ENCODE measurements at regions not wholly inside any gene's neighbourhood (a gene's known extent, or its start where the extent isn't known, plus 50 kb on each side); places are given as distances from the start of the nearest gene placed in this dataset.

GRCh38 chr10:120285408-120285807 lies 171.6 kb upstream of the PLPP4 start:
- DNase-seq = no peak
- Mint-ChIP-seq H3K36me3 (no peaks in the 10 kb centered on the region), H3K27me3 (peaks cover 4 to 9% (median 4%) of the 10 kb centered on the region in 5 donors), H3K4me3 (no peak overlapping the region), H3K27ac (no peak overlapping the region), H3K9me3 (peaks cover 0 to 3% (median 0%) of the 10 kb centered on the region in 9 donors), H3K4me1 (peaks cover 0 to 1% (median 0%) of the 10 kb centered on the region in 4 donors)
- no peak for ATAC-seq
- POLR2A ChIA-PET = no interaction called here

- Mint-ChIP-seq H3K9me3 (peaks cover 0 to 1% (median 0%) of the 10 kb centered on the region in 9 donors), H3K27me3 (peaks cover 3 to 17% (median 8%) of the 10 kb centered on the region in 5 donors), H3K4me3 (no peak overlapping the region), H3K27ac (no peak overlapping the region), H3K36me3 (no peaks in the 10 kb centered on the region), H3K4me1 (peaks cover 0 to 1% (median 0%) of the 10 kb centered on the region in 4 donors)
- POLR2A ChIA-PET = no interaction called here
- no peak for DNase-seq
- no peak for ATAC-seq
These were observed 170.7 kb upstream of the PLPP4 start for GRCh38 chr10:120286280-120286679.

- peaks cover 1 to 23% (median 8%) of the 10 kb centered on the region in 5 donors for H3K27me3 Mint-ChIP-seq
- H3K9me3 Mint-ChIP-seq = peaks cover 0 to 10% (median 0%) of the 10 kb centered on the region in 9 donors
These were observed 156.5 kb upstream of the PLPP4 start for GRCh38 chr10:120300513-120300912.

GRCh38 chr10:120308589-120308988 lies 148.4 kb upstream of the PLPP4 start:
- peaks cover 0 to 6% (median 0%) of the 10 kb centered on the region in 9 donors for H3K9me3 Mint-ChIP-seq
- DNase-seq = no peak
- H3K36me3 Mint-ChIP-seq = no peaks in the 10 kb centered on the region
- POLR2A ChIA-PET = no interaction called here
- peaks cover 0 to 23% (median 9%) of the 10 kb centered on the region in 5 donors for H3K27me3 Mint-ChIP-seq
- ATAC-seq = no peak
- H3K4me3 Mint-ChIP-seq = no peak overlapping the region
- H3K27ac Mint-ChIP-seq = no peak overlapping the region
- no peaks in the 10 kb centered on the region for H3K4me1 Mint-ChIP-seq

More at GRCh38 chr10:120300513-120300912, 156.5 kb upstream of the PLPP4 start:
- H3K4me1 Mint-ChIP-seq = no peaks in the 10 kb centered on the region
- H3K4me3 Mint-ChIP-seq = no peak overlapping the region
- no peak for DNase-seq
- POLR2A ChIA-PET = no interaction called here
- ATAC-seq = no peak
- no peaks in the 10 kb centered on the region for H3K36me3 Mint-ChIP-seq
- no peak overlapping the region for H3K27ac Mint-ChIP-seq

GRCh38 chr10:120313715-120314114 lies 143.3 kb upstream of the PLPP4 start:
- H3K36me3 Mint-ChIP-seq = no peaks in the 10 kb centered on the region
- no peak for ATAC-seq
- peaks cover 0 to 3% (median 0%) of the 10 kb centered on the region in 9 donors for H3K9me3 Mint-ChIP-seq
- H3K27me3 Mint-ChIP-seq = peaks cover 8 to 36% (median 16%) of the 10 kb centered on the region in 5 donors
- H3K4me3 Mint-ChIP-seq = no peak overlapping the region
- H3K27ac Mint-ChIP-seq = no peak overlapping the region
- H3K4me1 Mint-ChIP-seq = no peaks in the 10 kb centered on the region
- POLR2A ChIA-PET = no interaction called here
- no peak for DNase-seq

- peaks cover 0 to 3% (median 0%) of the 10 kb centered on the region in 9 donors for H3K9me3 Mint-ChIP-seq
- no peaks in the 10 kb centered on the region for H3K36me3 Mint-ChIP-seq
- POLR2A ChIA-PET = no interaction called here
- peaks cover 10 to 29% (median 14%) of the 10 kb centered on the region in 5 donors for H3K27me3 Mint-ChIP-seq
- ATAC-seq (no peak), DNase-seq (no peak)
- no peak overlapping the region for H3K27ac Mint-ChIP-seq
- H3K4me3 Mint-ChIP-seq = no peak overlapping the region
- H3K4me1 Mint-ChIP-seq = no peaks in the 10 kb centered on the region
These were observed 142.6 kb upstream of the PLPP4 start for GRCh38 chr10:120314442-120314841.

GRCh38 chr10:120318862-120319261 lies 138.2 kb upstream of the PLPP4 start:
- Mint-ChIP-seq H3K4me3 (no peak overlapping the region), H3K27ac (peak overlapping the region in 1 of 10 donors; percentile 41), H3K9me3 (peaks cover 0 to 3% (median 0%) of the 10 kb centered on the region in 9 donors), H3K27me3 (peaks cover 12 to 43% (median 19%) of the 10 kb centered on the region in 5 donors), H3K4me1 (no peaks in the 10 kb centered on the region), H3K36me3 (no peaks in the 10 kb centered on the region)
- POLR2A ChIA-PET = no interaction called here
- no peak for DNase-seq
- ATAC-seq = no peak

GRCh38 chr10:120327675-120328074 lies 129.4 kb upstream of the PLPP4 start:
- H3K4me3 Mint-ChIP-seq = no peak overlapping the region
- no peaks in the 10 kb centered on the region for H3K36me3 Mint-ChIP-seq
- ATAC-seq (no peak), DNase-seq (no peak)
- POLR2A ChIA-PET = no interaction called here
- H3K27ac Mint-ChIP-seq = no peak overlapping the region
- no peaks in the 10 kb centered on the region for H3K9me3 Mint-ChIP-seq
- no peaks in the 10 kb centered on the region for H3K4me1 Mint-ChIP-seq
- peaks cover 4 to 18% (median 11%) of the 10 kb centered on the region in 5 donors for H3K27me3 Mint-ChIP-seq

GRCh38 chr10:120328647-120329046 lies 128.4 kb upstream of the PLPP4 start:
- Mint-ChIP-seq H3K27me3 (peaks cover 3 to 18% (median 14%) of the 10 kb centered on the region in 5 donors), H3K9me3 (no peaks in the 10 kb centered on the region), H3K4me3 (no peak overlapping the region), H3K36me3 (no peaks in the 10 kb centered on the region), H3K27ac (no peak overlapping the region), H3K4me1 (no peaks in the 10 kb centered on the region)
- POLR2A ChIA-PET = no interaction called here
- ATAC-seq (no peak), DNase-seq (no peak)

GRCh38 chr10:120335553-120335952 lies 121.5 kb upstream of the PLPP4 start:
- Mint-ChIP-seq H3K27me3 (peaks cover 3 to 16% (median 6%) of the 10 kb centered on the region in 5 donors), H3K9me3 (no peaks in the 10 kb centered on the region), H3K36me3 (no peaks in the 10 kb centered on the region), H3K4me1 (no peaks in the 10 kb centered on the region), H3K4me3 (no peak overlapping the region), H3K27ac (no peak overlapping the region)
- POLR2A ChIA-PET = no interaction called here
- no peak for ATAC-seq
- DNase-seq = no peak

- Mint-ChIP-seq H3K4me1 (no peaks in the 10 kb centered on the region), H3K4me3 (no peak overlapping the region), H3K27ac (no peak overlapping the region), H3K36me3 (no peaks in the 10 kb centered on the region), H3K9me3 (no peaks in the 10 kb centered on the region), H3K27me3 (peaks cover 3 to 24% (median 11%) of the 10 kb centered on the region in 5 donors)
- POLR2A ChIA-PET = no interaction called here
- no peak for ATAC-seq
- DNase-seq = no peak
These were observed 120.6 kb upstream of the PLPP4 start for GRCh38 chr10:120336306-120336910.

- Mint-ChIP-seq H3K27me3 (peaks cover 3 to 30% (median 11%) of the 10 kb centered on the region in 5 donors), H3K4me3 (no peak overlapping the region), H3K9me3 (no peaks in the 10 kb centered on the region), H3K36me3 (no peaks in the 10 kb centered on the region), H3K4me1 (no peaks in the 10 kb centered on the region), H3K27ac (no peak overlapping the region)
- ATAC-seq (no peak), DNase-seq (peak in 9 of 10 donors; percentile 12 to 66 (median 28))
- POLR2A ChIA-PET = no interaction called here
These were observed 120.0 kb upstream of the PLPP4 start for GRCh38 chr10:120336911-120337540.

GRCh38 chr10:120342115-120342714 lies 114.8 kb upstream of the PLPP4 start:
- Mint-ChIP-seq H3K27ac (no peak overlapping the region), H3K36me3 (no peaks in the 10 kb centered on the region), H3K4me1 (peaks cover 0 to 2% (median 0%) of the 10 kb centered on the region in 4 donors), H3K4me3 (no peak overlapping the region), H3K9me3 (no peaks in the 10 kb centered on the region), H3K27me3 (peaks cover 3 to 59% (median 14%) of the 10 kb centered on the region in 5 donors)
- POLR2A ChIA-PET = no interaction called here
- ATAC-seq (no peak), DNase-seq (no peak)
